Iris pigment epithelial cell (primary cell): ENCODE measurements at regions not wholly inside any gene's neighbourhood (a gene's known extent, or its start where the extent isn't known, plus 50 kb on each side); places are given as distances from the start of the nearest gene placed in this dataset.
"Not testable (repeated sequence)": the region's sequence is repeated elsewhere in the genome, so short reads cannot be mapped to it uniquely, and the experiment has no call there.

ENCODE experiments used
- DNase-seq: peaks from one replicate; pipeline ENCODE4 v3.0.0-alpha.2; 2011; ENCODE audit warnings: low read depth

GRCh38 chr6:134784336-134784735 is 165.6 kb downstream of the ALDH8A1 start:
- no peak for DNase-seq

- no peak for DNase-seq
Measured at GRCh38 chr6:134778431-134778830, 171.5 kb downstream of the ALDH8A1 start.

- peak; percentile 85 for DNase-seq
Measured at GRCh38 chr6:134774201-134774638, 175.7 kb downstream of the ALDH8A1 start.

GRCh38 chr6:134772671-134773360 is 177.1 kb downstream of the ALDH8A1 start:
- DNase-seq: no peak

GRCh38 chr6:134768931-134769330 is 181.0 kb downstream of the ALDH8A1 start:
- DNase-seq: no peak

DNA sequence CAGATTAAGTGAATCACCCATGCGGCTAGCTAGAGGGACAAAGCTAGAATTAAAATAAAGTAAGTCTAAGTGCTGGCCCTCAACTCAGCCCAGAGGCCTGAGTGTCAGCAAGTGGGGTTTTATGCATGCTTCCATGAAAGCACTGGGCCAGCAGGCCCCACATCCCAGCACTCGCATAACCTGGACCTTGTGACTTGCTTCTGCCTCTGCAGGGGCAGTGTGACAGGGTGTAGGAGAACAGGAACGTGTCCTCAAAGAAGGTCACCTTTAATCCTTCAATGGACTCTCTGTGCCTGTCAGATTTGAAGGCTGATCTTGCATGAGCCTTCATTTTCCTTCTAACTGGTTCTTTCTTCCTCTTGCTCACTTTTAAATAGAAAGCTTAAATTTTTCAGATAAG is 183.4 kb downstream of the ALDH8A1 start:
- no peak for DNase-seq

DNA sequence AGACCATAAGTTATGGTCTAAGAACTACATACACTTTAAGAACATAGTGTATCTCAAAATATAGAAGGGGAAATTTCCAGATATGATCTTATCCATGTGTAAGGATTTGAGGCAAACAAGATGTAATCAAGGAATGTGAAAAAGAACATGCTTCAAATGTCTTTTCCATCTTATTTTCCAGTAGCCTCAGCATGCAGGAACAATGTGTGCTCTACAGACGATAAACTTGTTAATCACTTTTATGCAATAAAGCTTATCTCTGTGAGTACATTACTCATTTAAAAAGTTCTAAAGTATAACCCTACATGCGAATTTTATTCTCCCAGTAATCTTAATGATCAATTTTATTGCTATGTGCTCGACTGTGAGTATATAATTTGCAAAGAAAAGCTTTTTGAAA is 185.2 kb downstream of the ALDH8A1 start:
- DNase-seq: peak; percentile 50

- not testable (repeated sequence) for DNase-seq
Measured at GRCh38 chr6:134763575-134763974, 186.3 kb downstream of the ALDH8A1 start.

DNA sequence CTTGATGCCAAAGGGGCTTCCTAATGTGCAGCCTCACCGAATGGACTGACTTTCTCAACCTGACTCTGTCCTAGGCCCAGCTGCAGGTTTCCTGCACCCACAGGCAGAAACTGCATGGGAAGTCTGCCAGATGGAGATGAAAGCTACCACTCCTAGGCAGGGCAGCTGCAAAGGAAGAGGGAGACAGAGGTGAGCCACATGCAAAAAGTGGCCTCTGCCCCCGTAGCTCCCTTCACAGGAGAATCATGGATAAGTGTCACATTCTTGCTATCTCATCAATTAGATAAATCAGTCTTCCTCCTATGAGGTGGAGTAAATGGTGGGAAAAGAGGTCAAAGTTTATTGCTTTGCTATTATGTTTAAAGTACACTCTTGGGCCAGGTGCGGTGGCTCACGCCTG is 191.3 kb downstream of the ALDH8A1 start:
- no peak for DNase-seq

GRCh38 chr6:134757911-134758361 is 192.0 kb downstream of the ALDH8A1 start:
- DNase-seq: no peak

DNA sequence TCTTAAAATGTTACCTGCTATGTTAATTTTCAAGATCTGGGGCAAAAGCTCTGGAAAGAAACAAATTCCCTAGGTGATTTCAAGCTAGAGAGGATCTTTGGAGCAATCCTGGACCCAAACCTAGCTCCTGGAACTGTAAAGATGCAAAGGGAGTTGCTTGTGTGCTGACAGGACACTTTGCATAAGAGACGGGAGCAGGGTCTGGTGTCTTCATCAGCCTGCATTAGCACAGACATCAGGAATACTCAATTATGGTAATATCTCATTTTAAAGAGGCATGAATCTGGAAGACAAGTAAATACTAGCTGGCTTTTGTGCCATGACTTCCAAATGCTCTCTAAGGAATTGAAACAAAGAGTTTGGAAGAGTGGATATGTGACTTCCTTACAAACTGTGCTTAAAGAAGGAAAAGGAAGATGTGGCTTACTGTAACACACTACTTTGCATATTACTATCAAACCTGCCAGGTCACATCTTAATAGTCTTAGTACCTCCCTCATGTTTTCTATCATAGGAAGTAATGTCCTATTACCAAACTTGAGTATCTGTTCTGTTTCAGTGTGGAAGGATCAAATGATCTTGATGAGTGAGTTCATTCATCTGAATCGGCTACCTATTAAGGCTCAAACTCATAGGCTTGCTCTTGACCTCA is 193.4 kb downstream of the ALDH8A1 start:
- no peak for DNase-seq

GRCh38 chr6:134754013-134754690 is 195.7 kb downstream of the ALDH8A1 start:
- peak; percentile 38 for DNase-seq

- no peak for DNase-seq
Measured at GRCh38 chr6:134753001-134753400, 196.9 kb downstream of the ALDH8A1 start.

DNA sequence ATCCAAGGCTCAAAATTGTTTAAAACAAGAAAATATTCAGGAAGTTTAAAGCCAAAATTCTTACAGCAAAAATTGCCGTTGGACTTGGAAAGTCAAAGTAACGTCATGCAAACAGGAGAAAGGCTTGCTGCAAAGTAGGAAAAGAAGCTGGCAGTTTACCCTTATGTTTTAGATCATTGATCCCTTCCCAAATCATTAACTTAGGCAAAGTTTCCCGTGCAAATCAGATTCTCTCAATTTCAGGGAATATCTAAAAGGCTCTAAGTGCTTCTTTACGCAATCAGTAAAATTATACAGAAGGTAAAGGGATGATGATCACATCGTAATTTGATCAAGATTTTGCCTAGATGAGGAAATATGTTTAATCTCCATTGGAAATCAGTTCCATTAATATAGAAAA is 197.5 kb downstream of the ALDH8A1 start:
- DNase-seq: no peak

DNA sequence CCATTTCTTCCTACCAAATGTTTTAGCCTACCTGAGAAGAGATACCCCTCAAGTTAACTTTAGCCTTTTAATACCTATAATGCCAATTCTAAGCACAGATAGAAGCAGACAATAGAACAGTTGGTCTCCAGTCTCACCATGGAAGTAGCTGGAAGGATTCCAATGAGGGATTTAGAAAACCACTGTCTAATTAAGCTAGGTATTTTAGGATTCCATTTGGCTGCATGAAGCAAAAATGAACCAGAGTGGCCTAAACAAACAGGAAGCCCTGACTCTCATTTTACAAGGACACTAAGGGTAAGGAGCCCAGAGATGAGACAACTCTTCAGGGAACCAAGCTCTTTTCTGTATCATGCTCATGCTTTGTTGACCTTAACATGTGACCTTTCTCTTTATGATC is 199.2 kb downstream of the ALDH8A1 start:
- peak; percentile 70 for DNase-seq

DNA sequence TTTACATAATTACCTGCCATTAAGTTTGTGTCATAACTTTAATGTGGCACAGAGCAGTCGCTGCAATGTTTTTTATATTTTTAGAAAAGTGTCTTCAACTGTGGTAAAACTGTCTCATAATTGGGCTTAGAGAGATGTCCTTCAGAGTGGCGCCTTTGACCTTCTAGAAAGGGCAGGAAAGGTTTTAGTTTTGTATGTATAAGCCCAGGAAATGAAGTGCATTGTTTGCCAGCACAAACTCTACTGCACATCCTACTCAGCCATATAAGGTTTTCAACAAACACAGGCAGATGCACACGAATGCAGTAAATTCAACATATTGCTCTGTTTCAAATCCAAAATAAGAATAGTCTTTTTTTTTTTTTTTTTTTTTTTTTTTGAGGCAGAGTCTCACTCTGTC is 201.4 kb downstream of the ALDH8A1 start:
- no peak for DNase-seq

- DNase-seq: not testable (repeated sequence)
Measured at GRCh38 chr6:134747197-134747596, 202.7 kb downstream of the ALDH8A1 start.

DNA sequence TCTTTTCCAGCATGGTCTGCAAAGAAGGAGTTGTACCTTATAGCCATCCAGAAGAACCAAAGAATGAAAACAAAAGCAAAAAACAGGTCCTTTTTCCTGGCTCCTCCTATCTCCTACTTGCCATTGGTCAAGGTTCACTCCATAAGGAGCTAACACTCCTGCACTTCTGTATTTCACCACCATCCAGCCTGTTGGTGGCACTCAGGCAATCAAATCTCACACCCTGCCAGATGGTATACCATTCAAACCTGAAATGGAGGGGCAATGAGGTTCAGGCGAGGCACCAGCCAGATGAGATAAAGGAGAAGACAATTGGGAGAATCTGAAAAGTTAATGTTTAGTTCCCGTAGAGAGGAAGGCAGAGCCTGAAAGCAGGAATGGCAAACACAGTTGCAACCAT is 203.8 kb downstream of the ALDH8A1 start:
- DNase-seq: no peak

GRCh38 chr6:134745192-134745591 is 204.7 kb downstream of the ALDH8A1 start:
- DNase-seq: not testable (repeated sequence)

DNA sequence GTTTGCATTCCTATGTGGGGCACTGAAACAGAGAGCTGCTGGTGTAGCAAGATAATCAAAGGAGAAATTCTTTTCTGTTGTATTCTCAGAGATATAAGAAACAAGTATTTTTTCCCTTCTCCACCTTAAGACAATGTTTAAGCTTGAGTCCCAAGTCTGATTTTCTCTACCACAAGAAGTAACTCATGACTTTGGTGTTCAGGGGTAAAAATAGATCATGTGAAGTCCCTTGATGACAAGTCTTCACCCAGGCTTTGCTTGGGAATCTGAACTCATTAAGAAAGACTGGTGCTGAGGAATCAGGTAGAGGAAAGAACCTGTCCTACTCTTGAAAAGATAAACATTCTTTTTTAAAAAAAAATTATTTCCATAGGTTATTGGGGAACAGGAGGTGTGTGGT is 205.6 kb downstream of the ALDH8A1 start:
- no peak for DNase-seq

DNA sequence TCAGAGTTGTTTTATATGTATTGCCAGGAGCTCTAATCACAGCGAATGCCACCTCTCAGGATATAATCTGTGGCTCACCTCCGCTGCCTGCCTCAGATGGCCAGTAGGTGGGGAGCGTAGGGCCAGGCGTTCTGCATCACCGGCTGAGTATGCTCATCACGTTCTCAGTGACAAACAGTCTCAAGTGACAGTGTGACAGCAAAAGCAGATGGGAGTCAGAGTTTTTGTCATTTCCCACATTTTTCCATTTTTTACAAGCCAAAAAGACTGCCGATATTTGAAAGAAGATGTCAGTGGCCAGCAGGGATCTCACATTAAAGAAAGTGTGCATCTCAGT is 208.7 kb downstream of the ALDH8A1 start:
- DNase-seq: no peak

- peak; percentile 83 for DNase-seq
Measured at GRCh38 chr6:134740473-134741199, 209.3 kb downstream of the ALDH8A1 start.

- DNase-seq: no peak
Measured at GRCh38 chr6:134740027-134740373, 209.9 kb downstream of the ALDH8A1 start.
